Left lung (tissue), 4 donors: ENCODE measurements at regions not wholly inside any gene's neighbourhood (a gene's known extent, or its start where the extent isn't known, plus 50 kb on each side); places are given as distances from the start of the nearest gene placed in this dataset.

Experiments
- ATAC-seq: fragments of 200-7000 bp; cut with Tn5 transposase; one replicate; pipeline ENCODE4 v1.9.1; 2020; ENCODE audit warnings: moderate library complexity
- DNase-seq, 4 donors: peaks; one replicate each; pipeline ENCODE4 v3.0.0-alpha.2; 2013 to 2020
- H3K27ac ChIP-seq, 2 donors: fragments of 200-600 bp; sonication (generic) in 1 of 2; one replicate each; pipeline versions ENCODE4 v1.5.0 to v1.8.0; 2020 to 2021
- H3K27me3 ChIP-seq, 2 donors: fragments of 200-600 bp; sonication (generic) in 1 of 2; one replicate each; pipeline versions ENCODE4 v1.5.0 to v1.8.0; 2020 to 2021
- H3K36me3 ChIP-seq, 2 donors: fragments of 200-600 bp; sonication (generic) in 1 of 2; one replicate each; pipeline versions ENCODE4 v1.5.0 to v1.8.0; 2020 to 2021
- H3K4me1 ChIP-seq, 2 donors: fragments of 200-600 bp; one replicate each; pipeline ENCODE4 v1.8.0; 2021
- H3K4me3 ChIP-seq, 2 donors: fragments of 200-600 bp; sonication (generic) in 1 of 2; one replicate each; pipeline versions ENCODE4 v1.5.0 to v1.8.0; 2020 to 2021; ENCODE audit warnings: mild to moderate bottlenecking in 1 of 2
- H3K9me3 ChIP-seq, 2 donors: fragments of 200-600 bp; sonication (generic) in 1 of 2; one replicate each; pipeline versions ENCODE4 v1.5.0 to v1.8.0; 2020 to 2021
- intact Hi-C, 2 donors: fragments of 100-400 bp; cut with DNase I; formaldehyde crosslinking; loops; one replicate each; pipeline versions ENCODE4 v1.11.2 to v1.14.2; 2022
- TF ChIP-seq, protein P1 (sequence below), 2 donors: fragments of 200-600 bp; sonication (generic) in 1 of 2; IDR thresholded peaks; one replicate each; pipeline versions ENCODE4 v1.5.0 to v1.8.0; 2021; ENCODE audit warnings: antibody characterized with exemption in 2 of 2
- donor health status: DM: no; HTN: yes; CAD: no.
- donor health status: DM: no; HTN: no; CAD: no.

GRCh38 chr1:232302376-232303221 is 327.3 kb downstream of the SIPA1L2 start:
- peaks cover 0 to 4% of the 10 kb centered on the region in 2 donors for H3K27me3 ChIP-seq
- intact Hi-C loops = no loop called here
- no peaks in the 10 kb centered on the region for H3K36me3 ChIP-seq
- DNase-seq = no peak
- no peaks in the 10 kb centered on the region for H3K9me3 ChIP-seq
- H3K4me1 ChIP-seq = peaks cover 0 to 4% of the 10 kb centered on the region in 2 donors
- H3K27ac ChIP-seq = no peak overlapping the region
- ATAC-seq = no peak
- TF ChIP-seq, protein P1, sequence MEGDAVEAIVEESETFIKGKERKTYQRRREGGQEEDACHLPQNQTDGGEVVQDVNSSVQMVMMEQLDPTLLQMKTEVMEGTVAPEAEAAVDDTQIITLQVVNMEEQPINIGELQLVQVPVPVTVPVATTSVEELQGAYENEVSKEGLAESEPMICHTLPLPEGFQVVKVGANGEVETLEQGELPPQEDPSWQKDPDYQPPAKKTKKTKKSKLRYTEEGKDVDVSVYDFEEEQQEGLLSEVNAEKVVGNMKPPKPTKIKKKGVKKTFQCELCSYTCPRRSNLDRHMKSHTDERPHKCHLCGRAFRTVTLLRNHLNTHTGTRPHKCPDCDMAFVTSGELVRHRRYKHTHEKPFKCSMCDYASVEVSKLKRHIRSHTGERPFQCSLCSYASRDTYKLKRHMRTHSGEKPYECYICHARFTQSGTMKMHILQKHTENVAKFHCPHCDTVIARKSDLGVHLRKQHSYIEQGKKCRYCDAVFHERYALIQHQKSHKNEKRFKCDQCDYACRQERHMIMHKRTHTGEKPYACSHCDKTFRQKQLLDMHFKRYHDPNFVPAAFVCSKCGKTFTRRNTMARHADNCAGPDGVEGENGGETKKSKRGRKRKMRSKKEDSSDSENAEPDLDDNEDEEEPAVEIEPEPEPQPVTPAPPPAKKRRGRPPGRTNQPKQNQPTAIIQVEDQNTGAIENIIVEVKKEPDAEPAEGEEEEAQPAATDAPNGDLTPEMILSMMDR (IDR thresholded peaks at IDR 0.05) = no peak
- H3K4me3 ChIP-seq = no peak overlapping the region

DNA sequence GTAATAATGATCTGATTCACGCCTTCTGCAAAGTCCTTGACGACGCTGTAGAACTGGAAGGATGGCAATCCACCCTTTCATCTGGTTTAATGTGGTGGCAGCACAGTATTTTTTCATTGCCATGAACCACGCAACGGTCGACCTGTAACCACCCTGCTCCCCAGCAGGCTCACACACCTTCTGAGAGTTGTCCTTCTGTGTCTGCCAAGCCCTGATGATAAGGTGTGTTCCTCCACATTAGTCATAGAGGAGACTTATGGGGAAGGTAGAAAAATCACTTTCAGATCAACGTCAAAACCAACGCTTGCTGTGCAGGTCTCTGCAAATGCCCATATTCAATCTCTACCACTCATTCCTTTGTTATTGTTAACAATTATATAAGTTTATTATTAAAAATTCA is 328.7 kb downstream of the SIPA1L2 start:
- peaks cover 0 to 3% of the 10 kb centered on the region in 2 donors for H3K4me1 ChIP-seq
- no peaks in the 10 kb centered on the region for H3K36me3 ChIP-seq
- ATAC-seq (no peak), DNase-seq (no peak)
- H3K27ac ChIP-seq = no peak overlapping the region
- H3K9me3 ChIP-seq = no peaks in the 10 kb centered on the region
- H3K27me3 ChIP-seq = peaks cover 0 to 4% of the 10 kb centered on the region in 2 donors
- H3K4me3 ChIP-seq = no peak overlapping the region
- TF ChIP-seq, protein P1 (IDR thresholded peaks at IDR 0.05) = no peak
- intact Hi-C loops = no loop called here

GRCh38 chr1:232300466-232300865 is 329.5 kb downstream of the SIPA1L2 start:
- Histone ChIP-seq H3K4me1 (no peaks in the 10 kb centered on the region), H3K9me3 (no peaks in the 10 kb centered on the region), H3K36me3 (no peaks in the 10 kb centered on the region), H3K27ac (no peak overlapping the region), H3K4me3 (no peak overlapping the region), H3K27me3 (peaks cover 0 to 4% of the 10 kb centered on the region in 2 donors)
- no peak for ATAC-seq
- TF ChIP-seq, protein P1 (IDR thresholded peaks at IDR 0.05) = no peak
- DNase-seq = no peak
- intact Hi-C loops = no loop called here

DNA sequence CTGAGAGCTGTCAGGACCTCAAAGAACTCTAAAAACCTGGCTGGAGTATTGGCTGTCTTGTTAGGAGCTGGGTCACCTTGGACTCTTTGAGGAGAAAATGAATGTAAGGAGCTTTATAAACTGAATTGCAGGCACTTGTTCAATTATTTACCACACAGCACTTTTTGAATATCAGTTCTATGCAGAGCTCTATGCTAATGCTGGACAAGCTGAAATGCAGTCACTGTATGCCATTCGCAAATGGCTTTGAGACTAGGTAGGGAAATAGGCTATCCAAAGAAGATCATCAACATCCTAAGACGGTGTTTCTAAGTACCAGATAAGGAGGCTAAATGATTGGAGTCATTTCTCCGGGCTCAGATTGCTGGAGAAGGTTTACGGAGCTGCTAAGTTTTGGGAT is 333.5 kb downstream of the SIPA1L2 start:
- Histone ChIP-seq H3K27ac (no peak overlapping the region), H3K36me3 (no peaks in the 10 kb centered on the region), H3K27me3 (no peaks in the 10 kb centered on the region), H3K9me3 (no peaks in the 10 kb centered on the region), H3K4me3 (no peak overlapping the region), H3K4me1 (peaks cover 0 to 4% of the 10 kb centered on the region in 2 donors)
- ATAC-seq (no peak), DNase-seq (no peak)
- TF ChIP-seq, protein P1 (IDR thresholded peaks at IDR 0.05) = no peak
- intact Hi-C loops = no loop called here

DNA sequence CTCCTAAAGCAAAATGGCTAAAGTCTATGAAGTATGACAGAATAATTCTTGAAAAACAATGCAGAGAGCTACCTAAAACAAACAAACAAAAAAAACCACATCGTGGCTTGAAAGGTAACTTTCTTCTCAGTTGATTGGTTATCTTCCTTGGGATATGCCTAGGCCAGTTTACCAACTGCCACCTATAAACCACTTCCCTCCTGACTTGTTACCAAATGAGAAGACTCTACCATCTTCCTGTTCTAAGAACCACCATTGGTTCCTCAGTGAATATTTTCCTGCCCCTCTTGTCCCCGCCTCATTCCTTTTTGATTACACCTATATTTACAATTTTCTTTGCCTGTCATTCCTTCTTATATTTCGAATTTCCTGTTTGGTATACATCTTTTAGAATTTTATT is 336.6 kb downstream of the SIPA1L2 start:
- Histone ChIP-seq H3K36me3 (no peaks in the 10 kb centered on the region), H3K27ac (no peak overlapping the region), H3K4me3 (no peak overlapping the region), H3K9me3 (no peaks in the 10 kb centered on the region), H3K27me3 (no peaks in the 10 kb centered on the region), H3K4me1 (peaks cover 0 to 4% of the 10 kb centered on the region in 2 donors)
- ATAC-seq (no peak), DNase-seq (no peak)
- TF ChIP-seq, protein P1 (IDR thresholded peaks at IDR 0.05) = no peak
- intact Hi-C loops = no loop called here
